ENCODE measurements at regions not wholly inside any gene's neighbourhood (a gene's known extent, or its start where the extent isn't known, plus 50 kb on each side); places are given as distances from the start of the nearest gene placed in this dataset.

DNA sequence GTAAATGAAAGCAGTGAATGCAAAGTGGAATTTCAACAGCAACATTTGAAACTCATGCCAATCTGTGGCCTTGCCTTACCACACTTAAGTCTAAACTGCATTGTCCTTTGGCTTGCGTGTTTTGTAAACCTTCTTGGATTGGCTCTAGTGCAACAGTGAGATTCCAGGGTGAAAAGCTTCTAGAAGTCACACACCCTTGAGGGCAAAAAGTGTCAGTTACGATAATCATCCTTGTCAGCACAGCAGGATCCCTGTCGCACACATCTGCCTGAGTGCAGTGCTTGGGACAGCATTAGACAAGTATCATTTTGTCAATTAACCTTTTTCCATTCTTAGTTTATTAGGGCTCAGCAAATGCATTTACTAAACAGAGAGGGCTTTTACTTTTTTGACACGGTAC, 243.4 kb upstream of the PTBP2 start:
- TF ChIP-seq, protein P1, sequence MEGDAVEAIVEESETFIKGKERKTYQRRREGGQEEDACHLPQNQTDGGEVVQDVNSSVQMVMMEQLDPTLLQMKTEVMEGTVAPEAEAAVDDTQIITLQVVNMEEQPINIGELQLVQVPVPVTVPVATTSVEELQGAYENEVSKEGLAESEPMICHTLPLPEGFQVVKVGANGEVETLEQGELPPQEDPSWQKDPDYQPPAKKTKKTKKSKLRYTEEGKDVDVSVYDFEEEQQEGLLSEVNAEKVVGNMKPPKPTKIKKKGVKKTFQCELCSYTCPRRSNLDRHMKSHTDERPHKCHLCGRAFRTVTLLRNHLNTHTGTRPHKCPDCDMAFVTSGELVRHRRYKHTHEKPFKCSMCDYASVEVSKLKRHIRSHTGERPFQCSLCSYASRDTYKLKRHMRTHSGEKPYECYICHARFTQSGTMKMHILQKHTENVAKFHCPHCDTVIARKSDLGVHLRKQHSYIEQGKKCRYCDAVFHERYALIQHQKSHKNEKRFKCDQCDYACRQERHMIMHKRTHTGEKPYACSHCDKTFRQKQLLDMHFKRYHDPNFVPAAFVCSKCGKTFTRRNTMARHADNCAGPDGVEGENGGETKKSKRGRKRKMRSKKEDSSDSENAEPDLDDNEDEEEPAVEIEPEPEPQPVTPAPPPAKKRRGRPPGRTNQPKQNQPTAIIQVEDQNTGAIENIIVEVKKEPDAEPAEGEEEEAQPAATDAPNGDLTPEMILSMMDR (IDR thresholded peaks at IDR 0.05) = no peak
- no peak for TF ChIP-seq POLR2A (IDR thresholded peaks at IDR 0.05)
